ENCODE measurements at regions not wholly inside any gene's neighbourhood (a gene's known extent, or its start where the extent isn't known, plus 50 kb on each side); places are given as distances from the start of the nearest gene placed in this dataset.

DNA sequence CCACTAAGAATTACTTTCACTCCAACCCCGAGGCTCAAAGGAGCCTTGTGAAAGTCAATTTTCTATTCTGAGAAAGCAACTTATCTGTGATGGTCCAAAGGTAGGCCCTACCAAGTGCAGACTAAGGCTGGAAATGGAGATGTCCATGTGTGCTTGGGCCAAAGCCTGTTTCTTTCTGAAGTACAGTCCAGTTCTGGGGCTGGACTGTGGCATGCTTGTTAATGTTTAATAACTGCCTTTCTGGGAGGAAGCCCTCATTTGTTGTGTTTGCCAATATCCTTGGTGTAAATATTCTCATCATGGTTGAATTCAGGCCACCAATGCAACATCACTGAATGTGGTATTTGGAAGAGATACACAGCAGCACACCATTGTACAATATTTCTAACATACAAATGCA is 182.3 kb upstream of the BCL6 start:
- TF ChIP-seq POLR2A (IDR thresholded peaks at IDR 0.05; ENCODE audit: borderline replicate concordance, extremely low read depth, insufficient read depth, insufficient read length) (no peak), ZFX (IDR thresholded peaks at IDR 0.05) (no peak), POLR2AphosphoS5 (IDR thresholded peaks at IDR 0.05; ENCODE audit: low read depth, low read length) (no peak)
- TF ChIP-seq, protein P1, sequence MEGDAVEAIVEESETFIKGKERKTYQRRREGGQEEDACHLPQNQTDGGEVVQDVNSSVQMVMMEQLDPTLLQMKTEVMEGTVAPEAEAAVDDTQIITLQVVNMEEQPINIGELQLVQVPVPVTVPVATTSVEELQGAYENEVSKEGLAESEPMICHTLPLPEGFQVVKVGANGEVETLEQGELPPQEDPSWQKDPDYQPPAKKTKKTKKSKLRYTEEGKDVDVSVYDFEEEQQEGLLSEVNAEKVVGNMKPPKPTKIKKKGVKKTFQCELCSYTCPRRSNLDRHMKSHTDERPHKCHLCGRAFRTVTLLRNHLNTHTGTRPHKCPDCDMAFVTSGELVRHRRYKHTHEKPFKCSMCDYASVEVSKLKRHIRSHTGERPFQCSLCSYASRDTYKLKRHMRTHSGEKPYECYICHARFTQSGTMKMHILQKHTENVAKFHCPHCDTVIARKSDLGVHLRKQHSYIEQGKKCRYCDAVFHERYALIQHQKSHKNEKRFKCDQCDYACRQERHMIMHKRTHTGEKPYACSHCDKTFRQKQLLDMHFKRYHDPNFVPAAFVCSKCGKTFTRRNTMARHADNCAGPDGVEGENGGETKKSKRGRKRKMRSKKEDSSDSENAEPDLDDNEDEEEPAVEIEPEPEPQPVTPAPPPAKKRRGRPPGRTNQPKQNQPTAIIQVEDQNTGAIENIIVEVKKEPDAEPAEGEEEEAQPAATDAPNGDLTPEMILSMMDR (IDR thresholded peaks at IDR 0.05 in 2 of 3, conservative IDR thresholded peaks at IDR 0.05 in 1 of 3; ENCODE audit: borderline replicate concordance in 1 of 3, insufficient read depth in 1 of 3, low read depth in 2 of 3, low read length in 2 of 3), result no peak

Measured in HCT116 (cell line).